ENCODE measurements at regions not wholly inside any gene's neighbourhood (a gene's known extent, or its start where the extent isn't known, plus 50 kb on each side); places are given as distances from the start of the nearest gene placed in this dataset.
"Not testable (repeated sequence)": the region's sequence is repeated elsewhere in the genome, so short reads cannot be mapped to it uniquely, and the experiment has no call there.

- DNase-seq, result no peak
Observed at GRCh38 chr11:13137844-13138301, 128.8 kb downstream of the RASSF10 start.

- not testable (repeated sequence) for DNase-seq
Observed at GRCh38 chr11:13139085-13139484, 130.0 kb downstream of the RASSF10 start.

- no peak for DNase-seq
Observed at GRCh38 chr11:13140028-13140870, 131.1 kb downstream of the RASSF10 start.

DNA sequence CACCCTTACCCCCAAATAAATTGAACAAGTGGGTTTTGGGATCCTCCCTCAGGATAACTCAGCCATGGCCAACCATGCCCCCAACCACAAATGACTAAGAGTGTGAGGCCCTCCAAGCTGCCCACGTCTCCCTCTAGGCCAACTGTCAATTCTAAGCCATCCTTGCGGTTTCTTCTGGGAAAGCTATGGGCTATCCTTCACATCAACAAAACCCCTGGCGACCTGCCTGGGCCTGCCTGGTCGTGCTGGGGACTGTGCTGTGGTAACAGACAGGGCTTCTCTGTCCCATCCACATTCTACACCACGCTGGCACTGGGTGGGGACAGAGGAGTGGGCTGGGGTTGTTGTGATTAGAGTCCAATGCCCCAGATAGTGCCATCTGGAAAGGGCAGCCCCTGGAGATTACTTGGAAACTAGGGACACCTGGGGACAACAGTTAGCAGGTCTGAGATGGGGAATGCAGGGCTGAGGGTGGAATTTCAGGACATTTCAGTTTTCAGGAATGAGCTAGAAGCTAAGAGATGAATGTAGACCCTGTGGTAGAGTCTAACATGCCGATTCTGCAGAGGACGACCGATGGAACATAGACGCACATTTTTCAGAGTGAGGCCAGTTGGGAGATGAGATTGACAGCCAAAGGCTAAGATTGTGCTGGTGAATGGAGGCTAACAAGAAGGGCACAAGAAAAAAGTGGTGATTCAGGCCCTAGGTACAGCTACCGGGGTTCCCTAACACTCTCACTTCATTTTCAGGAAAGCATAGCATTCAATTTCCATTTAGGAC is 131.9 kb downstream of the RASSF10 start:
- no peak for DNase-seq

- no peak for DNase-seq
Observed at GRCh38 chr11:13141731-13142709, 132.9 kb downstream of the RASSF10 start.

- DNase-seq, result no peak
Observed at GRCh38 chr11:13143486-13144297, 133.9 kb upstream of the BMAL1 start.

DNA sequence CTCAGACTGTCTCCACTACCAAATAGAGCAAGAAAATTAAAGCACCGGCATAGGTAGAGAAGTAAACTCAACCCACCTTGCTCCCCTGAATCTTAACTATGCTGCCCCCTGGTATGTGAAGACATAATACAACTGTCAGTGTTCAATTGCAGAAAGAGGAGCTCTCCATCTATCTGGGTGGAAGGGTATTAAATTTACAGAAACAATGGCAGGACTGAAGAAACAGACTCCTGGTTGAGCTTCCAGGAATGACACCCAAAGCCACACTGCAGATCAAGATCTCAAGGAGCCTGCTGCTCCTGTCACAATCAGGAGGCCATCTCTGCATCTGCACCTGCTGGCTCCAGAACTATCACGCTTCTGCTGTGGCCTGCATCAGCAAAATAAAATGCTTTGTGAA is 132.1 kb upstream of the BMAL1 start:
- DNase-seq, result no peak

DNA sequence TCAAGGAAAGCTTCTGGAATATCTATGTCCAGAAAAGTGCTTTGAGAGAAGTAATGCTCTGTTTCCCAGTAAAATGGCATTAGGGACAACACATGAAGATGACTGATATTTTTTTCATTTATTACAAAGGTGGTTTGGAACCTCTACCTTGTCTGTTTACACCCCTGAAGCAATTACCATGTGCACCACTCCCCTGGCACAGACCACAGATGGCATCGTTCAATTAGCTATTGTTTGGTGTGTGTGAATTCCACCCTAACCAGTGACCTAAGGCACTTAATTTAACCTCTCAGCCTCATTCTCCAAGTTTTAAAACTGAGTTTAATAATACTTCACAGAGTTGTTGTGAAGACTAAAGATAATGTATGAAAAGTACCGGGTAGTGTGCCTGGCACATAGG is 127.6 kb upstream of the BMAL1 start:
- DNase-seq, result no peak

- DNase-seq, result no peak
Observed at GRCh38 chr11:13150487-13150886, 127.1 kb upstream of the BMAL1 start.

DNA sequence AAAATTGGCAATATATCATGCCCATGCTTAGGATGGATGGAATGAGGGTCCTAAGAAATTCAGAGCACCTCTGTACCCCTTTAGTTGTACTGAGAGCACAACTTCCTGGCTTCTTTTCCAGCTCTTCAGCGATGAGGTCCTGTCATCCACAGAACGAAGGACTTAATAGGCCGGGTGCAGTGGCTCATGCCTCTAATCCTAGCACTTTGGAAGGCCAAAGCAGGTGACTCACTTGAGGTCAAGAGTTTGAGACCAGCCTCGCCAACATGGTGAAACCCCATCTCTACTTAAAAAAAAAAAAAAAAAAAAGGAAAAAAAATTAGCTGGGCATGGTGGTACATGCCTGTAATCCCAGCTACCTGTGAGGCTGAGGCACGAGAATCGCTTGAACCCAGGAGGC is 125.3 kb upstream of the BMAL1 start:
- no peak for DNase-seq

- no peak for DNase-seq
Observed at GRCh38 chr11:13152736-13153541, 124.7 kb upstream of the BMAL1 start.

DNA sequence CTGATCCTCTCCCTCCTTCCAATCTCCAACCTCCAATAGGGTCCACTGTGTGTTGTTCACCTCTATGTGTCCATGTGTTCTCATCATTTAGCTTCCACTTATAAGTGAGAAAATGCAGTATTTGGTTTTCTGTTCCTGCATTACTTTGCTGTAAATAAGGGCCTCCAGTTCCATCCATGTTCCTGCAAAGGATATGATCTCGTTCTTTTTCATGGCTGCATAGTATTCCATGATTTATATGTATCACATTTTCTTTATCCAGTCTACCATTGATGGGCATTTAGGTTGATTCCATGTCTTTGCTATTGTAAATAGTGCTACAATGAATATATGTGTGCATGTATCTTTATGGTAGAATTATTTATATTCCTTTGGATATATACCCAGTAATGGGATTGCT is 123.2 kb upstream of the BMAL1 start:
- not testable (repeated sequence) for DNase-seq

- no peak for DNase-seq
Observed at GRCh38 chr11:13160346-13160745, 117.2 kb upstream of the BMAL1 start.

DNA sequence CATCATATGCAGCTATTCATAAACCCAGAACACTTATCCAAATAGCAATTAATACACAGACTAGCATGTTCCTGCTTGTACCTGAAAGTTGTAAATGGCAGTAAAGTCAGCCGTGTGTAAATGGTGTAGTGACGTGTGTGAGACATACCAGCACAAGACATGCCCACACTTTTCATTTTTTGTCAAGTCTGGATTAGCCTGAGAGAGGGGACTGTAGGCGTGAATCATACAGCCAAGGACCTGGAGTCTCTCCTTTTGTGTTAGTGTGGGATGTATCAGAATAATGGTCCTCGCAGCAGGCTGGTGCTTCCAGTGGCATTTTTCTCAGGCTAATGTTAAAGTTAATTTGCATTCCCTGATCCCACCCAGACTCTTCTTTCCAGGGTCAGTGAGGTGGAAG is 116.8 kb upstream of the BMAL1 start:
- DNase-seq, result no peak

- no peak for DNase-seq
Observed at GRCh38 chr11:13163158-13163557, 114.4 kb upstream of the BMAL1 start.

GRCh38 chr11:13166036-13166435 is 111.6 kb upstream of the BMAL1 start:
- no peak for DNase-seq

DNA sequence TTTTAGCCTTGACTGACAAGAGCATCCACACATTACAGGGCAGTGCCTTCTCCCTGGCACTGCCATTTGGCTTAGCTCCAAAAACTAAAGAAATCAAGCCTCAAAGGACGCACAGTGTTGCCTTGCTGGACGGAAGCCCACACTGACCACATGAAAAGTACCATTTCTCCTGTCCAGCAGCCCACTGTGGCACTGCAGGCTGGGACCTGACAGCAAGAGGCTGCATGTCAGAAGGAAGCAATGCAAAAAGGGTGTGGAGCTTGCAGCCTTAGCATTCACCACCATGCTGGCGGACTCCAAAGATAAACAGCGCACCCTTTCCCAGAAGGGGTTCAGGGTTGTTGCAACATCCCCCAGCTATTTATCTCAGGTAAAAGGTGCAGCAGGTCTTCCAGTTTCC is 109.3 kb upstream of the BMAL1 start:
- no peak for DNase-seq

DNA sequence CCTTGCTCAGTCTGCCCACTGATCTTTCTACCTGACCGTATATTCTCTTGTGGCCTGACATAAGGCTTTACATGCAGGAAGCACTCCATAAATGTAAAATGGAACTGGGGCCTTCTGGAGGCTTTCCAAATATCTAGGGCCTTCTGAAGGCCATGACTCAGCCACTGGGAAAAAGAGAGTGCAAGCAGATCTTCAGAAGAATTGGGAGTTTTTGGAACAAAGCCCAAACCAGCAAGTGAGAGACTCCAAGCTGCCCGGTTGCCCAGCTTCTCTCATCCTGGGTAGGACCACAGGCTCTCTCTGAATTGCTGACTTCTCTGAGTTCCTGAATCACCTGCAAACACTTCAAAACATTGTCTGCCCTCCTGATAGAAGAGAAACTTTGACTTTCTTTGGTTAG is 107.9 kb upstream of the BMAL1 start:
- DNase-seq, result no peak

GRCh38 chr11:13174090-13174489 is 103.5 kb upstream of the BMAL1 start:
- no peak for DNase-seq

GRCh38 chr11:13183094-13183825 is 94.3 kb upstream of the BMAL1 start:
- DNase-seq, result no peak

All from activated T-cell treated with anti-CD3 and anti-CD28 coated beads, Interleukin-2, amount 50 U/mL, for 48 hours (primary cell).